ENCODE measurements at regions not wholly inside any gene's neighbourhood (a gene's known extent, or its start where the extent isn't known, plus 50 kb on each side); places are given as distances from the start of the nearest gene placed in this dataset.
"Not testable (repeated sequence)": the region's sequence is repeated elsewhere in the genome, so short reads cannot be mapped to it uniquely, and the experiment has no call there.

- Histone ChIP-seq H3K4me1 (no peaks in the 10 kb centered on the region), H3K27me3 (no peaks in the 10 kb centered on the region), H3K9me3 (no peaks in the 10 kb centered on the region), H3K4me3 (no peak overlapping the region), H3K36me3 (no peaks in the 10 kb centered on the region), H3K27ac (no peak overlapping the region)
- intact Hi-C loops (cut with DNase I) = no loop called here
- TF ChIP-seq POLR2A (IDR thresholded peaks at IDR 0.05) = no peak
- DNase-seq = no peak
- WGBS, 2 donors = 38 to 54% methylated on average over 1 of the region's 1 CpG
Measured at GRCh38 chr4:128675083-128675482, 134.4 kb upstream of the JADE1 start.

DNA sequence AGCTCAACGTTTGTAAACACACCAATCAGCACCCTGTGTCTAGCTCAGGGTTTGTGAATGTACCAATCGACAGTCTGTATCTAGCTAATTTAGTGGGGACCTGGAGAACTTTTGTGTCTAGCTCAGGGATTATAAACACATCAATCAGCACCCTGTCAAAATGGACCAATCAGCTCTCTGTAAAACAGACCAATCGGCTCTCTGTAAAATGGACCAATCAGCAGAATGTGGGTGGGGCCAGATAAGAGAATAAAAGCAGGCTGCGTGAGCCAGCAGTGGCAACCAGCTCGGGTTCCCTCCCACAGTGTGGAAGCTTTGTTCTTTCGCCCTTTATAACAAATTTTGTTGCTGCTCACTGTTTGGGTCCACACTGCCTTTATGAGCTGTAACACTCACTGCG, 136.3 kb upstream of the JADE1 start:
- WGBS, 2 donors = 82 to 97% methylated on average over 5 to 6 of the region's 7 CpGs

GRCh38 chr4:128672596-128672995, 136.9 kb upstream of the JADE1 start:
- H3K4me1 ChIP-seq; H3K4me3 ChIP-seq; H3K27ac ChIP-seq; H3K9me3 ChIP-seq; H3K27me3 ChIP-seq; DNase-seq; intact Hi-C loops (cut with DNase I); H3K36me3 ChIP-seq: not testable (repeated sequence)
- WGBS, 2 donors = 100% methylated on average over 2 of the region's 22 CpGs; no CpG with 5 or more reads in 1 of the 2 donors

More for the DNA sequence above, 136.3 kb upstream of the JADE1 start:
- H3K4me3 ChIP-seq; H3K4me1 ChIP-seq; DNase-seq; H3K27ac ChIP-seq; H3K36me3 ChIP-seq; H3K9me3 ChIP-seq; intact Hi-C loops (cut with DNase I); H3K27me3 ChIP-seq: not testable (repeated sequence)

GRCh38 chr4:128670513-128670912, 139.0 kb upstream of the JADE1 start:
- H3K27ac ChIP-seq = no peak overlapping the region
- no peaks in the 10 kb centered on the region for H3K36me3 ChIP-seq
- intact Hi-C loops (cut with DNase I) = no loop called here
- H3K27me3 ChIP-seq = no peaks in the 10 kb centered on the region
- no peak for DNase-seq
- 73 to 88% methylated on average over 4 of the region's 4 CpGs for WGBS, 2 donors
- no peak overlapping the region for H3K4me3 ChIP-seq
- TF ChIP-seq, protein P1, sequence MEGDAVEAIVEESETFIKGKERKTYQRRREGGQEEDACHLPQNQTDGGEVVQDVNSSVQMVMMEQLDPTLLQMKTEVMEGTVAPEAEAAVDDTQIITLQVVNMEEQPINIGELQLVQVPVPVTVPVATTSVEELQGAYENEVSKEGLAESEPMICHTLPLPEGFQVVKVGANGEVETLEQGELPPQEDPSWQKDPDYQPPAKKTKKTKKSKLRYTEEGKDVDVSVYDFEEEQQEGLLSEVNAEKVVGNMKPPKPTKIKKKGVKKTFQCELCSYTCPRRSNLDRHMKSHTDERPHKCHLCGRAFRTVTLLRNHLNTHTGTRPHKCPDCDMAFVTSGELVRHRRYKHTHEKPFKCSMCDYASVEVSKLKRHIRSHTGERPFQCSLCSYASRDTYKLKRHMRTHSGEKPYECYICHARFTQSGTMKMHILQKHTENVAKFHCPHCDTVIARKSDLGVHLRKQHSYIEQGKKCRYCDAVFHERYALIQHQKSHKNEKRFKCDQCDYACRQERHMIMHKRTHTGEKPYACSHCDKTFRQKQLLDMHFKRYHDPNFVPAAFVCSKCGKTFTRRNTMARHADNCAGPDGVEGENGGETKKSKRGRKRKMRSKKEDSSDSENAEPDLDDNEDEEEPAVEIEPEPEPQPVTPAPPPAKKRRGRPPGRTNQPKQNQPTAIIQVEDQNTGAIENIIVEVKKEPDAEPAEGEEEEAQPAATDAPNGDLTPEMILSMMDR (IDR thresholded peaks at IDR 0.05) = no peak
- no peak for TF ChIP-seq POLR2A (IDR thresholded peaks at IDR 0.05)
- no peaks in the 10 kb centered on the region for H3K9me3 ChIP-seq
- no peaks in the 10 kb centered on the region for H3K4me1 ChIP-seq

- WGBS, 2 donors = 83 to 84% methylated on average over 5 of the region's 5 CpGs
- no peak overlapping the region for H3K27ac ChIP-seq
- no peak for DNase-seq
- no peak overlapping the region for H3K4me3 ChIP-seq
- H3K9me3 ChIP-seq = no peaks in the 10 kb centered on the region
- intact Hi-C loops (cut with DNase I) = no loop called here
- TF ChIP-seq POLR2A (IDR thresholded peaks at IDR 0.05) = no peak
- TF ChIP-seq, protein P1 (IDR thresholded peaks at IDR 0.05) = no peak
- H3K27me3 ChIP-seq = no peaks in the 10 kb centered on the region
- H3K4me1 ChIP-seq = no peaks in the 10 kb centered on the region
- no peaks in the 10 kb centered on the region for H3K36me3 ChIP-seq
Measured at GRCh38 chr4:128668566-128668965, 140.9 kb upstream of the JADE1 start.

GRCh38 chr4:128665514-128665913, 144.0 kb upstream of the JADE1 start:
- 88 to 94% methylated on average over 2 of the region's 2 CpGs for WGBS, 2 donors
- intact Hi-C loops (cut with DNase I) = no loop called here
- Histone ChIP-seq H3K9me3 (no peaks in the 10 kb centered on the region), H3K4me1 (peaks cover 0 to 8% (median 0%) of the 10 kb centered on the region in 3 donors), H3K27ac (no peak overlapping the region), H3K27me3 (no peaks in the 10 kb centered on the region), H3K36me3 (no peaks in the 10 kb centered on the region), H3K4me3 (no peak overlapping the region)
- no peak for TF ChIP-seq POLR2A (IDR thresholded peaks at IDR 0.05)
- TF ChIP-seq, protein P1 (IDR thresholded peaks at IDR 0.05) = no peak
- DNase-seq = no peak

DNA sequence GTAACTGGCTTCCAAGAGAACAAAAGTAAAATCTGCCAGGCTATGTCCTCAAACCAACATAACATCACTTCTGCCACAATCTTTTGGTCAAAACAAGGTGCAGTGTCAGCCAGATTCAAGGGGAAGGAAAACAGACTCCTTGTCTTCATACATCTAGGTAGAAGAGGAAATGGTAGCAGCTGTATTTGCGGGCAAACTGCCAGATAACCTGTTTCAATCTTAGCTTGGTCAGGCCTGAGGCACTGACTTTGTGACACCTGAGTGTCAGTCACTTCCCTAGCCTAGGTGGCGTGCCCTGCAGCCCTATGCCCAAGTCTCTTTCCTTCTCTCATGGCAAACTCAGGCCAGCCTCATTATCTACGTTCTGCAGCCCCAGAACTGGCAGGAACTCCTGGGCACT, 146.2 kb upstream of the JADE1 start:
- intact Hi-C loops (cut with DNase I) = no loop called here
- H3K36me3 ChIP-seq = no peaks in the 10 kb centered on the region
- WGBS, 2 donors = 59 to 87% methylated on average over 2 to 3 of the region's 3 CpGs
- H3K4me3 ChIP-seq = no peak overlapping the region
- H3K9me3 ChIP-seq = no peaks in the 10 kb centered on the region
- no peak for DNase-seq
- peaks cover 0 to 26% (median 10%) of the 10 kb centered on the region in 3 donors for H3K4me1 ChIP-seq
- H3K27me3 ChIP-seq = no peaks in the 10 kb centered on the region
- H3K27ac ChIP-seq = no peak overlapping the region
- no peak for TF ChIP-seq POLR2A (IDR thresholded peaks at IDR 0.05)
- TF ChIP-seq, protein P1 (IDR thresholded peaks at IDR 0.05) = no peak

Data from esophagus squamous epithelium (tissue), 5 donors.